ENCODE measurements at regions not wholly inside any gene's neighbourhood (a gene's known extent, or its start where the extent isn't known, plus 50 kb on each side); places are given as distances from the start of the nearest gene placed in this dataset.

DNA sequence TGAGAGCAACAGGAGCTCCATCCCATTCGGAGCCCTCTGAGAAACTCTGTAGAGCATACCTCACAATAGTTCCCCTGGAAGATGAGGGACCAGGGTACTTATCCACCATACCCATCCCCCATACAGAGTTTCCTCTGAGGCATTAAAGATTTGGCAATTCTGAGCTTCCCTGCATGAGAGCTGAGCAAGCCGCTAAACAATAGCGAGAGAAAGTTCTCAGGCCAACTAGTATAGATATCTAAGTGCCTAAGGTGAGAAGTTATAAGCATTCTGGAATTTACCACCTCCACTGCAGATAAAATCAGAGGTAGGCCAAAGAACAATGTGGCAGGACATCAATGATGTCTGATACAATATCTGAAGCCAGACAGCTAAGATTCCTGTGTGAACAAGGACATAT lies 129.1 kb upstream of the MBNL1 start:
- 94 to 99% (median 98%) methylated on average over 3 of the region's 3 CpGs for WGBS, 5 donors
- Histone ChIP-seq H3K27me3 (replicated peaks in 1 of 7) (no peaks in the 10 kb centered on the region), H3K9me3 (peaks cover 0 to 9% (median 0%) of the 10 kb centered on the region in 8 donors), H3K4me3 (no peak overlapping the region), H3K4me1 (no peaks in the 10 kb centered on the region), H3K36me3 (no peaks in the 10 kb centered on the region), H3K27ac (no peak overlapping the region)
- intact Hi-C loops (cut with DNase I; ENCODE audit: low total_unique reads), result no loop called here
- no peak for DNase-seq
- TF ChIP-seq POLR2AphosphoS5 (IDR thresholded peaks at IDR 0.05) (no peak), POLR2A (IDR thresholded peaks at IDR 0.05) (no peak)
- TF ChIP-seq, protein P1, sequence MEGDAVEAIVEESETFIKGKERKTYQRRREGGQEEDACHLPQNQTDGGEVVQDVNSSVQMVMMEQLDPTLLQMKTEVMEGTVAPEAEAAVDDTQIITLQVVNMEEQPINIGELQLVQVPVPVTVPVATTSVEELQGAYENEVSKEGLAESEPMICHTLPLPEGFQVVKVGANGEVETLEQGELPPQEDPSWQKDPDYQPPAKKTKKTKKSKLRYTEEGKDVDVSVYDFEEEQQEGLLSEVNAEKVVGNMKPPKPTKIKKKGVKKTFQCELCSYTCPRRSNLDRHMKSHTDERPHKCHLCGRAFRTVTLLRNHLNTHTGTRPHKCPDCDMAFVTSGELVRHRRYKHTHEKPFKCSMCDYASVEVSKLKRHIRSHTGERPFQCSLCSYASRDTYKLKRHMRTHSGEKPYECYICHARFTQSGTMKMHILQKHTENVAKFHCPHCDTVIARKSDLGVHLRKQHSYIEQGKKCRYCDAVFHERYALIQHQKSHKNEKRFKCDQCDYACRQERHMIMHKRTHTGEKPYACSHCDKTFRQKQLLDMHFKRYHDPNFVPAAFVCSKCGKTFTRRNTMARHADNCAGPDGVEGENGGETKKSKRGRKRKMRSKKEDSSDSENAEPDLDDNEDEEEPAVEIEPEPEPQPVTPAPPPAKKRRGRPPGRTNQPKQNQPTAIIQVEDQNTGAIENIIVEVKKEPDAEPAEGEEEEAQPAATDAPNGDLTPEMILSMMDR (IDR thresholded peaks at IDR 0.05 in 8 of 11, conservative IDR thresholded peaks at IDR 0.05 in 3 of 11), result no peak

DNA sequence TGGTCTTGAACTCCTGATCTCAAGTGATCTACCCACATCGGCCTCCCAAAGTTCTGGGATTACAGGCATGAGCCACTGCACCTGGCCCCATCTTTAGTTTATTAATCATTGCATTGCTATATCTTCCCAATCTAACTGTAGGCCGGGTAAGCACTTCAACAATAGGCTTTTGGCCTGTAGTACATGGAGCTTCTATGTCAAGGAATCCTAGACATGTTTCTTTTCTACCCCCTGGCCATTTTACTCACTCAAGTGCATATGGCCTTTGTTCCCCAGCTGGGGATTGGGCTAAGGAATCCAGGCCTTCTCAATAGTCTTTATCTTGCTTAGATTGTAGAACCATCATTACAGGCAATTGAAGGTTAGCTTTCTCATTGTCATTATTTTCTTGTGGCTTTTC lies 122.3 kb upstream of the MBNL1 start:
- Histone ChIP-seq H3K36me3 (no peaks in the 10 kb centered on the region), H3K27me3 (replicated peaks in 1 of 7) (no peaks in the 10 kb centered on the region), H3K4me1 (no peaks in the 10 kb centered on the region), H3K4me3 (no peak overlapping the region), H3K27ac (no peak overlapping the region), H3K9me3 (no peaks in the 10 kb centered on the region)
- WGBS, 5 donors, result 94 to 100% (median 98%) methylated on average over 2 of the region's 2 CpGs
- no peak for DNase-seq
- intact Hi-C loops (cut with DNase I; ENCODE audit: low total_unique reads), result no loop called here
- TF ChIP-seq, protein P1 (IDR thresholded peaks at IDR 0.05 in 8 of 11, conservative IDR thresholded peaks at IDR 0.05 in 3 of 11), result no peak
- TF ChIP-seq POLR2AphosphoS5 (IDR thresholded peaks at IDR 0.05) (no peak), POLR2A (IDR thresholded peaks at IDR 0.05) (no peak)

DNA sequence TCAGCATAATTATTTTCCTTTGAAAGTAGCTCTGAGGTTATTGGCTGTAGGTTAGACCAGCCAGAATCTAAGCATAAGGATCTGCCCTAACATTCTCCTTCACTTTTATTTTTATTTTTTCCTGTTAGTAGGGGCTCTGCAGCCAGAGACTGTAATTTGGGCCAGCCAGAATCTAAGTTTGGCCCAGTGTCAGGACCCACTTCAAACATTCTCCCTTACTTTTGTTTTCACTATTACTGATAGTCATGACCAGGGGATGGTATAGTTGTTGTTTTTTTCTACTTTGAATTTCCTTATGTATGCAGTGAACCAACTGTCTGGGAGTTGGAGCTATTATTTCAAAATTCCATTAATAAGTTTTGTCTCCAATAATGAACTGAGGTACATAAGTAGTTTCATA lies 121.0 kb upstream of the MBNL1 start:
- no peak overlapping the region for H3K4me3 ChIP-seq
- H3K27ac ChIP-seq, result no peak overlapping the region
- DNase-seq, result no peak
- no peaks in the 10 kb centered on the region for H3K36me3 ChIP-seq
- H3K27me3 ChIP-seq (replicated peaks in 1 of 7), result no peaks in the 10 kb centered on the region
- H3K4me1 ChIP-seq, result no peaks in the 10 kb centered on the region
- TF ChIP-seq, protein P1 (IDR thresholded peaks at IDR 0.05 in 8 of 11, conservative IDR thresholded peaks at IDR 0.05 in 3 of 11), result no peak
- TF ChIP-seq POLR2A (IDR thresholded peaks at IDR 0.05) (no peak), POLR2AphosphoS5 (IDR thresholded peaks at IDR 0.05) (no peak)
- H3K9me3 ChIP-seq, result peaks cover 0 to 8% (median 5%) of the 10 kb centered on the region in 8 donors
- intact Hi-C loops (cut with DNase I; ENCODE audit: low total_unique reads), result no loop called here

DNA sequence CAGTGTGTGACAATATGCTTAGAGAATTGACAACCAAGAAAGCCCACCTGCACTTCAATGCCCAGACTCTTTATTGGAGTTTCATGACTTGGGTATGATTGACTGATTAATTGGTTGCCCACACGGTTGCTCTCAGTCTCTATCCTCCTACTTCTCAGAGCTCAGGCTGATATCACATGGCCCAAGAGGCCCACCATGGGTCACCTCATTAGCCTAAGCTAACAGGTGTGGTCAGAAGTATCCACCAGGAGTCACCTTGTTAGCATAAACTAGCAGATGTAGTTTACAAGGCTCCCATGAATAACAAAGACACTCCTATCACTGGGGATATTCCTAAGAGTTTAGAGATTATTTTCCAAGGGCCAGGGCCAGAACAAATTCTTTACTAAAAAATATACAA lies 120.2 kb upstream of the MBNL1 start:
- H3K4me3 ChIP-seq, result no peak overlapping the region
- intact Hi-C loops (cut with DNase I; ENCODE audit: low total_unique reads), result no loop called here
- H3K36me3 ChIP-seq, result no peaks in the 10 kb centered on the region
- no peaks in the 10 kb centered on the region for H3K27me3 ChIP-seq (replicated peaks in 1 of 7)
- 40 to 89% (median 79%) methylated on average over 1 of the region's 1 CpG for WGBS, 5 donors
- H3K27ac ChIP-seq, result no peak overlapping the region
- peaks cover 0 to 8% (median 5%) of the 10 kb centered on the region in 8 donors for H3K9me3 ChIP-seq
- TF ChIP-seq POLR2A (IDR thresholded peaks at IDR 0.05) (no peak), POLR2AphosphoS5 (IDR thresholded peaks at IDR 0.05) (no peak)
- TF ChIP-seq, protein P1 (IDR thresholded peaks at IDR 0.05 in 8 of 11, conservative IDR thresholded peaks at IDR 0.05 in 3 of 11), result no peak
- no peaks in the 10 kb centered on the region for H3K4me1 ChIP-seq
- no peak for DNase-seq
